CD4-positive, alpha-beta T cell (primary cell): ENCODE measurements at regions not wholly inside any gene's neighbourhood (a gene's known extent, or its start where the extent isn't known, plus 50 kb on each side); places are given as distances from the start of the nearest gene placed in this dataset.

ENCODE experiments used
- ATAC-seq: fragments of 200-7000 bp; cut with Tn5 transposase; one replicate; pipeline ENCODE4 v1.10.0; 2022; ENCODE audit warnings: mild to moderate bottlenecking; ENCODE audit not compliant: poor library complexity
- CTCF ChIA-PET: fragments of 350-600 bp; sonication (Branson Sonifier 250); formaldehyde crosslinking; loops from one replicate; lab custom pipeline; 2021; ENCODE audit warnings: antibody characterized with exemption, inconsistent platforms; lab: Charles Lee
- POLR2A ChIA-PET: fragments of 350-600 bp; sonication (Branson Sonifier 250); formaldehyde crosslinking; loops from one replicate; lab custom pipeline; 2021; ENCODE audit warnings: antibody characterized with exemption, inconsistent platforms; lab: Charles Lee
- DNase-seq, 14 experiments: peaks; one replicate each; pipeline ENCODE4 v3.0.0-alpha.2; 2013 to 2020; ENCODE audit warnings: mixed read lengths in 2 of 14
- H3K27ac ChIP-seq, 2 donors: one replicate each; pipeline versions ENCODE4 v1.5.1 to v1.7.0; 2013; ENCODE audit warnings: low read length in 2 of 2, low read depth in 1 of 2, mild to moderate bottlenecking in 1 of 2
- H3K27me3 ChIP-seq, 2 experiments: 1 replicate in 1 of 2; 2 replicates in 1 of 2; pipeline versions ENCODE4 v1.6.1 to v1.7.0; 2013; ENCODE audit warnings: low read length in 2 of 2, control low read depth in 1 of 2, mild to moderate bottlenecking in 1 of 2, moderate library complexity in 1 of 2; ENCODE audit not compliant: insufficient read depth in 2 of 2, control insufficient read depth in 1 of 2
- H3K36me3 ChIP-seq: one replicate; pipeline ENCODE4 v1.6.1; 2013; ENCODE audit warnings: low read length, control low read depth; ENCODE audit not compliant: insufficient read depth
- H3K4me1 ChIP-seq: one replicate; pipeline ENCODE4 v1.6.1; 2013; ENCODE audit warnings: low read length, control low read depth; ENCODE audit not compliant: insufficient read depth
- H3K4me3 ChIP-seq: one replicate; pipeline ENCODE4 v1.5.1; 2013; ENCODE audit warnings: mild to moderate bottlenecking, low read length, moderate library complexity
- H3K9me3 ChIP-seq, 2 experiments: 1 replicate in 1 of 2; 2 replicates in 1 of 2; pipeline versions ENCODE4 v1.6.1 to v1.7.0; 2013; ENCODE audit warnings: low read length in 2 of 2, mild to moderate bottlenecking in 2 of 2, control low read depth in 1 of 2, moderate library complexity in 1 of 2; ENCODE audit not compliant: control insufficient read depth in 1 of 2, insufficient read depth in 1 of 2
- H3K27ac Mint-ChIP-seq: one replicate; pipeline ENCODE4 v1.8.0; 2020; ENCODE audit warnings: mixed read lengths
- H3K27me3 Mint-ChIP-seq: one replicate; pipeline ENCODE4 v1.8.0; 2021; ENCODE audit warnings: mixed read lengths
- H3K36me3 Mint-ChIP-seq: one replicate; pipeline ENCODE4 v1.8.0; 2021; ENCODE audit warnings: low read depth, mixed read lengths
- H3K4me1 Mint-ChIP-seq: one replicate; pipeline ENCODE4 v1.8.0; 2021; ENCODE audit warnings: low read depth, mixed read lengths
- H3K4me3 Mint-ChIP-seq: one replicate; pipeline ENCODE4 v1.8.0; 2020; ENCODE audit warnings: mild to moderate bottlenecking, mixed read lengths
- H3K9me3 Mint-ChIP-seq: one replicate; pipeline ENCODE4 v1.8.0; 2020; ENCODE audit warnings: mixed read lengths
- intact Hi-C, 2 experiments: fragments of 100-400 bp; cut with DNase I in 1 of 2; cut with micrococcal nuclease in 1 of 2; formaldehyde crosslinking; loops; one replicate each; pipeline versions ENCODE4 v1.15.1 to v1.9.0; 2023 to 2025; cut with DNase I, micrococcal nuclease
- TF ChIP-seq, protein P1 (sequence below): fragments of 200-600 bp; IDR thresholded peaks from one replicate; pipeline ENCODE4 v1.8.0; 2022; ENCODE audit warnings: antibody characterized with exemption, mild to moderate bottlenecking

DNA sequence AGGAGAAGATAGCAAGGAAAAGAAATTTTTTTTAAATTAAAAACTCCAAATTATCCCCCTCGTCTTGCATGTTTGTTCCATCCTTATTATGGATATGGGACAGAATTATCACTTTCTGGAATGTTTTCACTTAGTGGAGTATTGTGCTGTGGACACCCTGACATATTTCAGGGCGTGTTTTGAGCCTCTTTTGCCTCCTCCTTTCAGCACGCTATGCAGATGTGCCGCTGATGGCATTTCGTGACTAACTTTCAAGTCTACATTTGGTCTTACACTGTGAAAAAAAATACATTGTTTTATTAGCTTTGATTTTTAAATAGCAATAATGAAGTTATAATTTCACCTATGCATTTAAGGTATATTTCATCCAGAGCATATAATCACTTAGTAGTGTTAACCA is 738.7 kb downstream of the LTN1 start:
- H3K27ac Mint-ChIP-seq, result no peak overlapping the region
- no peaks in the 10 kb centered on the region for H3K4me1 Mint-ChIP-seq
- no peaks in the 10 kb centered on the region for H3K27me3 ChIP-seq
- ATAC-seq (no peak), DNase-seq (no peak)
- no peaks in the 10 kb centered on the region for H3K36me3 ChIP-seq
- ChIA-PET CTCF (no interaction called here), POLR2A (no interaction called here)
- no peaks in the 10 kb centered on the region for H3K27me3 Mint-ChIP-seq
- no peaks in the 10 kb centered on the region for H3K4me1 ChIP-seq
- no peak overlapping the region for H3K4me3 Mint-ChIP-seq
- intact Hi-C loops, result no loop called here
- TF ChIP-seq, protein P1, sequence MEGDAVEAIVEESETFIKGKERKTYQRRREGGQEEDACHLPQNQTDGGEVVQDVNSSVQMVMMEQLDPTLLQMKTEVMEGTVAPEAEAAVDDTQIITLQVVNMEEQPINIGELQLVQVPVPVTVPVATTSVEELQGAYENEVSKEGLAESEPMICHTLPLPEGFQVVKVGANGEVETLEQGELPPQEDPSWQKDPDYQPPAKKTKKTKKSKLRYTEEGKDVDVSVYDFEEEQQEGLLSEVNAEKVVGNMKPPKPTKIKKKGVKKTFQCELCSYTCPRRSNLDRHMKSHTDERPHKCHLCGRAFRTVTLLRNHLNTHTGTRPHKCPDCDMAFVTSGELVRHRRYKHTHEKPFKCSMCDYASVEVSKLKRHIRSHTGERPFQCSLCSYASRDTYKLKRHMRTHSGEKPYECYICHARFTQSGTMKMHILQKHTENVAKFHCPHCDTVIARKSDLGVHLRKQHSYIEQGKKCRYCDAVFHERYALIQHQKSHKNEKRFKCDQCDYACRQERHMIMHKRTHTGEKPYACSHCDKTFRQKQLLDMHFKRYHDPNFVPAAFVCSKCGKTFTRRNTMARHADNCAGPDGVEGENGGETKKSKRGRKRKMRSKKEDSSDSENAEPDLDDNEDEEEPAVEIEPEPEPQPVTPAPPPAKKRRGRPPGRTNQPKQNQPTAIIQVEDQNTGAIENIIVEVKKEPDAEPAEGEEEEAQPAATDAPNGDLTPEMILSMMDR, result no peak
- no peak overlapping the region for H3K27ac ChIP-seq
- no peaks in the 10 kb centered on the region for H3K9me3 Mint-ChIP-seq
- no peak overlapping the region for H3K4me3 ChIP-seq
- no peaks in the 10 kb centered on the region for H3K9me3 ChIP-seq
- H3K36me3 Mint-ChIP-seq, result no peaks in the 10 kb centered on the region

DNA sequence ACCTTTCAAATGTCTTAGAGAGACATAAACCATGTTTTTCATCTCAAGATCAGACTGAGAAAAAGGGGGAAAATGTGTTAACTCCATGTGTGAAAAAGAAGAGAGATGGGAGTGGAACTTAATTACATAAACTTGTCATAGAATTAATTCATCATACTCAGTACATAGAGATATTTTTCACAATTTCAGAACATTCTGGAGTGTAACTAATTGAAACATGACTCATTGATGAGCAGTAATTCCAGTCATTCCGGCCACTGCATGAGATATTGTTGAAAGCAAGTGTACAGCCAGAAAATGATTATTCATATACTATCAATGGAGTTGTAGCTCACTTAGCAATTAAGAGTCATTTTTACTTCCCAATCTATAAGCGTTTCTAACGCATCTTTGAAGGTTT is 739.3 kb downstream of the LTN1 start:
- H3K4me1 Mint-ChIP-seq, result no peaks in the 10 kb centered on the region
- intact Hi-C loops, result no loop called here
- Histone ChIP-seq H3K9me3 (no peaks in the 10 kb centered on the region), H3K27me3 (no peaks in the 10 kb centered on the region), H3K4me1 (no peaks in the 10 kb centered on the region), H3K27ac (no peak overlapping the region), H3K4me3 (no peak overlapping the region), H3K36me3 (no peaks in the 10 kb centered on the region)
- no peak overlapping the region for H3K27ac Mint-ChIP-seq
- TF ChIP-seq, protein P1, result no peak
- H3K36me3 Mint-ChIP-seq, result no peaks in the 10 kb centered on the region
- DNase-seq (no peak), ATAC-seq (no peak)
- H3K9me3 Mint-ChIP-seq, result no peaks in the 10 kb centered on the region
- H3K27me3 Mint-ChIP-seq, result no peaks in the 10 kb centered on the region
- ChIA-PET CTCF (no interaction called here), POLR2A (no interaction called here)
- H3K4me3 Mint-ChIP-seq, result no peak overlapping the region

DNA sequence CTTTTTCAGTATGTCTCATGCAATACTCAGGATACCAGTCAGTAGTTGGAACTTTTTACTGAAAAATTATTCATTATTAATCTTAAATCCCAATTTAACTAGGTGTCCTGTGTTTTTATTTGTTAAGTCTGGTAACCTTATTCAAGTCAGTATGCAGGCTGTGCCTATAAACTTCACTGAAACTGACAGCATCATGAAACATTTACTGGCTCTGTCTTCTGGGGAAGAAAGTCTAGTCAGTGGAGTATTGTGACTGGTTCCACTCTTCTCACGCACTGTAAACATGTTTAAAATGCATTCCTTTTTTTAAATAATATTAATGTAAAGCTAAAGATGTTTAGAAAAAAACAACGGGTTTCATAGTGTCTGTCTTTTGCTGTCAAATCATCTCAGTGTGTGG is 739.7 kb downstream of the LTN1 start:
- Mint-ChIP-seq H3K27me3 (no peaks in the 10 kb centered on the region), H3K4me3 (no peak overlapping the region), H3K9me3 (no peaks in the 10 kb centered on the region), H3K36me3 (no peaks in the 10 kb centered on the region), H3K4me1 (no peaks in the 10 kb centered on the region), H3K27ac (no peak overlapping the region)
- ATAC-seq (no peak), DNase-seq (no peak)
- no peaks in the 10 kb centered on the region for H3K4me1 ChIP-seq
- ChIA-PET CTCF (no interaction called here), POLR2A (no interaction called here)
- no peak overlapping the region for H3K27ac ChIP-seq
- TF ChIP-seq, protein P1, result no peak
- no peaks in the 10 kb centered on the region for H3K36me3 ChIP-seq
- H3K27me3 ChIP-seq, result no peaks in the 10 kb centered on the region
- no peaks in the 10 kb centered on the region for H3K9me3 ChIP-seq
- no peak overlapping the region for H3K4me3 ChIP-seq
- intact Hi-C loops, result no loop called here
